IMR-90 (cell line): ENCODE measurements at regions not wholly inside any gene's neighbourhood (a gene's known extent, or its start where the extent isn't known, plus 50 kb on each side); places are given as distances from the start of the nearest gene placed in this dataset.

Experiments used
- ATAC-seq: fragments of 200-7000 bp; cut with Tn5 transposase; 2 replicates; pipeline ENCODE4 v1.9.1; 2020; ENCODE audit warnings: low read depth, mild to moderate bottlenecking, moderate library complexity
- BruUV-seq: library from RNA; stranded (reverse); fragments of 400-500 nt; replicated peaks from 2 replicates; lab custom pipeline; 2021; lab: Mats Ljungman, UMichigan
- CTCF ChIA-PET: fragments of 300-600 bp; formaldehyde crosslinking; extraction: SDS; loops from one replicate; lab custom pipeline; 2021; ENCODE audit warnings: antibody characterized with exemption; lab: Yijun Ruan, JAX
- POLR2A ChIA-PET: fragments of 300-600 bp; sonication (Branson Sonifier 250); formaldehyde crosslinking; loops from one replicate; lab custom pipeline; 2022; ENCODE audit warnings: antibody characterized with exemption; ENCODE audit not compliant: unreplicated experiment; lab: Charles Lee
- DNase-seq: peaks from one replicate; pipeline ENCODE4 v3.0.0; 2013
- H2AFZ ChIP-seq: replicated peaks from 2 replicates; pipeline ENCODE3; 2013; ENCODE audit warnings: low read length, mild to moderate bottlenecking; ENCODE audit not compliant: poor library complexity
- H2AK5ac ChIP-seq: 2 replicates; pipeline ENCODE4 v1.6.1; 2013; ENCODE audit warnings: low read depth, low read length, inconsistent platforms
- H2AK9ac ChIP-seq: replicated peaks from 2 replicates; pipeline ENCODE3; 2013; ENCODE audit warnings: mild to moderate bottlenecking, low read depth, low read length, moderate library complexity; ENCODE audit not compliant: poor library complexity
- H2BK120ac ChIP-seq: 2 replicates; pipeline ENCODE4 v1.6.1; 2013; ENCODE audit warnings: low read depth, low read length, inconsistent platforms
- H2BK15ac ChIP-seq: 3 replicates; pipeline ENCODE4 v1.6.1; 2013; ENCODE audit warnings: low read depth, low read length, inconsistent platforms
- H2BK20ac ChIP-seq: 2 replicates; pipeline ENCODE4 v1.6.1; 2013; ENCODE audit warnings: low read depth, mild to moderate bottlenecking, inconsistent platforms, low read length, moderate library complexity
- H2BK5ac ChIP-seq: 2 replicates; pipeline ENCODE4 v1.6.1; 2013; ENCODE audit warnings: mild to moderate bottlenecking, low read depth, low read length, inconsistent platforms; ENCODE audit not compliant: poor library complexity, severe bottlenecking
- H3K14ac ChIP-seq: replicated peaks from 2 replicates; pipeline ENCODE4 v1.6.1; 2013; ENCODE audit warnings: low read depth, low read length, inconsistent platforms
- H3K18ac ChIP-seq: 2 replicates; pipeline ENCODE4 v1.6.1; 2013; ENCODE audit warnings: low read depth, low read length, control low read depth
- H3K23ac ChIP-seq: 2 replicates; pipeline ENCODE4 v1.6.1; 2013; ENCODE audit warnings: low read depth, low read length, inconsistent platforms
- H3K27ac ChIP-seq: 2 replicates; pipeline ENCODE4 v1.5.1; 2013; ENCODE audit warnings: mild to moderate bottlenecking, control low read depth, low read length; ENCODE audit not compliant: insufficient read depth
- H3K27me3 ChIP-seq: 2 replicates; pipeline ENCODE4 v1.6.1; 2013; ENCODE audit warnings: low read length; ENCODE audit not compliant: control insufficient read depth, insufficient read depth
- H3K36me3 ChIP-seq: 2 replicates; pipeline ENCODE4 v1.6.1; 2013; ENCODE audit warnings: low read length, mixed read lengths; ENCODE audit not compliant: control insufficient read depth, insufficient read depth
- H3K4ac ChIP-seq: 2 replicates; pipeline ENCODE4 v1.6.1; 2013; ENCODE audit warnings: low read depth, low read length, inconsistent platforms
- H3K4me1 ChIP-seq: 2 replicates; pipeline ENCODE4 v1.6.1; 2013; ENCODE audit warnings: low read length, mixed read lengths; ENCODE audit not compliant: control insufficient read depth, insufficient read depth
- H3K4me2 ChIP-seq: 2 replicates; pipeline ENCODE4 v1.6.1; 2013; ENCODE audit warnings: low read depth, mild to moderate bottlenecking, control low read depth, low read length, moderate library complexity
- H3K4me3 ChIP-seq: 2 replicates; pipeline ENCODE4 v1.5.1; 2013; ENCODE audit warnings: low read depth, mild to moderate bottlenecking, control low read depth, low read length, moderate library complexity; ENCODE audit not compliant: insufficient read depth
- H3K56ac ChIP-seq: 2 replicates; pipeline ENCODE4 v1.6.1; 2013; ENCODE audit warnings: low read length, inconsistent platforms; ENCODE audit not compliant: insufficient read depth; ENCODE audit errors: extremely low read depth
- H3K79me1 ChIP-seq, 2 experiments: 2 replicates each; pipeline ENCODE4 v1.6.1; 2013; ENCODE audit warnings: low read length in 2 of 2, inconsistent platforms in 1 of 2, low read depth in 1 of 2
- H3K9ac ChIP-seq: 2 replicates; pipeline ENCODE4 v1.6.1; 2013; ENCODE audit warnings: low read depth, low read length, control low read depth
- H3K9me1 ChIP-seq: 2 replicates; pipeline ENCODE4 v1.6.1; 2013; ENCODE audit warnings: low read length, inconsistent platforms; ENCODE audit not compliant: insufficient read depth
- H3K9me3 ChIP-seq: 2 replicates; pipeline ENCODE4 v1.6.1; 2013; ENCODE audit warnings: low read length; ENCODE audit not compliant: control insufficient read depth, insufficient read depth
- H4K20me1 ChIP-seq: 2 replicates; pipeline ENCODE4 v1.6.1; 2013; ENCODE audit warnings: low read length, inconsistent platforms; ENCODE audit not compliant: insufficient read depth
- H4K5ac ChIP-seq: 2 replicates; pipeline ENCODE4 v1.6.1; 2013; ENCODE audit warnings: mild to moderate bottlenecking, low read depth, low read length, control low read depth
- H4K8ac ChIP-seq, 2 experiments: 2 replicates each; pipeline ENCODE4 v1.6.1; 2013; ENCODE audit warnings: low read depth in 2 of 2, low read length in 2 of 2, control low read depth in 1 of 2, inconsistent platforms in 1 of 2
- H4K91ac ChIP-seq: 2 replicates; pipeline ENCODE4 v1.6.1; 2013; ENCODE audit warnings: low read depth, low read length, inconsistent platforms; ENCODE audit not compliant: insufficient read depth
- BHLHE40 ChIP-seq: fragments of 150-350 bp; IDR thresholded peaks from 2 replicates; pipeline ENCODE4 v1.6.1; 2016; ENCODE audit warnings: mild to moderate bottlenecking, low read depth, low read length
- CEBPB ChIP-seq: IDR thresholded peaks from 2 replicates; pipeline ENCODE4 v1.6.1; 2012; ENCODE audit warnings: low read depth, low read length, improper control_type of control experiment
- CHD1 ChIP-seq: IDR thresholded peaks from 2 replicates; pipeline ENCODE4 v1.6.1; 2012; ENCODE audit warnings: low read depth, low read length, improper control_type of control experiment
- FOS ChIP-seq: fragments of 150-350 bp; IDR thresholded peaks from 2 replicates; pipeline ENCODE4 v1.6.1; 2016; ENCODE audit warnings: low read depth, low read length
- MAFK ChIP-seq: IDR thresholded peaks from 2 replicates; pipeline ENCODE4 v1.6.1; 2012; ENCODE audit warnings: low read depth, low read length, improper control_type of control experiment
- MAZ ChIP-seq: IDR thresholded peaks from 2 replicates; pipeline ENCODE4 v1.6.1; 2012; ENCODE audit warnings: low read depth, mild to moderate bottlenecking, low read length, improper control_type of control experiment, moderate library complexity, borderline replicate concordance
- MXI1 ChIP-seq: IDR thresholded peaks from 2 replicates; pipeline ENCODE4 v1.6.1; 2012; ENCODE audit warnings: low read depth, mild to moderate bottlenecking, low read length, moderate library complexity, borderline replicate concordance
- NFE2L2 ChIP-seq: fragments of 150-350 bp; IDR thresholded peaks from 2 replicates; pipeline ENCODE4 v1.6.1; 2016; ENCODE audit warnings: low read depth, mild to moderate bottlenecking, low read length
- RCOR1 ChIP-seq: IDR thresholded peaks from 2 replicates; pipeline ENCODE4 v1.6.1; 2012; ENCODE audit warnings: mild to moderate bottlenecking, low read length, improper control_type of control experiment; ENCODE audit not compliant: insufficient replicate concordance
- SMC3 ChIP-seq: fragments of 150-350 bp; IDR thresholded peaks from 2 replicates; pipeline ENCODE4 v1.6.1; 2016; ENCODE audit warnings: low read depth, mild to moderate bottlenecking, antibody characterized with exemption, low read length, moderate library complexity
- WGBS, 2 experiments: methylation state at CpG; one replicate each; pipeline versions ENCODE4 v1.1.5 to v1.1.7; 2013; ENCODE audit warnings: missing lambda C conversion rate in 2 of 2; ENCODE audit not compliant: insufficient read length in 1 of 2; ENCODE audit errors: extremely low coverage in 2 of 2; 5-methylcytosine and 5-hydroxymethylcytosine counted together
- dilution Hi-C: fragments of 300-500 bp; cut with HindIII; formaldehyde crosslinking; loops from one replicate; pipeline ENCODE4 v1.14.3; 2018; ENCODE audit warnings: low sequenced_read_pairs; ENCODE audit not compliant: unreplicated experiment
- in situ Hi-C: fragments of 300-500 bp; cut with MboI; formaldehyde crosslinking; loops from 3 replicates; pipeline ENCODE4 v1.14.3; 2019; ENCODE audit warnings: low sequenced_read_pairs, inconsistent platforms, mixed read lengths
- intact Hi-C: fragments of 100-400 bp; cut with micrococcal nuclease; formaldehyde crosslinking; loops from 2 replicates; pipeline ENCODE4 v1.10.0; 2022
- TF ChIP-seq, protein P1 (sequence below): fragments of 150-350 bp; IDR thresholded peaks from 2 replicates; pipeline ENCODE4 v1.6.1; 2016; ENCODE audit warnings: low read depth, mild to moderate bottlenecking, low read length, moderate library complexity, borderline replicate concordance

DNA sequence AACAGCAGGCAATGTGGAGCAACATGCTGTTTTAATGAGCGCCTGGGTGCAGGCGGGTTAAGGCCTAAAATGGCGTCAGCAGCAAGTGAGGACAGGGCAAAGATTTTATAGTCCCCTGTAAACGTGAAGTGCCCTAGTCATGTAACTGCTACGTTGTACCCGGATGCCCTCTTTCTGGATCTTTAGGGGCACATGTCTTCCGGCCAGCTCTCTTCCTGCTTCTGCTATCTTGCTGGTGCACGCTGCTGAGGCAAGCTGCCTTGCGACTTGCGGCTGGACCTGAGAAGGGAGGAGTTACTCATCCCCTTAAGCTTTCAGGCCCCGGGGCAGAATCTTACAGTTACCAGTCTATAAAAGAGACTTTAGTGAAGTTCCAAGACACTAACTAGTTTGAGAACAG, 303.6 kb upstream of the DACH1 start:
- no peak overlapping the region for H4K5ac ChIP-seq
- H3K14ac ChIP-seq, result no peak overlapping the region
- H3K18ac ChIP-seq, result no peak overlapping the region
- BruUV-seq, result no TSS peak
- no peak overlapping the region for H2BK20ac ChIP-seq
- H3K9ac ChIP-seq, result no peak overlapping the region
- no peaks in the 10 kb centered on the region for H4K20me1 ChIP-seq
- intact Hi-C loops (no loop called here), in situ Hi-C loops (no loop called here), dilution Hi-C loops (no loop called here)
- H3K23ac ChIP-seq, result no peak overlapping the region
- no peak overlapping the region for H3K4ac ChIP-seq
- WGBS, 2 experiments, result 90% methylated on average over 3 of the region's 11 CpGs; no CpG with 5 or more reads in 1 of the 2 experiments
- H4K8ac ChIP-seq, result no peak overlapping the region
- H3K36me3 ChIP-seq, result no peaks in the 10 kb centered on the region
- no peaks in the 10 kb centered on the region for H3K4me1 ChIP-seq
- DNase-seq, result no peak
- H3K56ac ChIP-seq, result no peak overlapping the region
- no peaks in the 10 kb centered on the region for H3K27me3 ChIP-seq
- H2BK5ac ChIP-seq, result no peak overlapping the region
- POLR2A ChIA-PET, result no interaction called here
- no peak overlapping the region for H3K27ac ChIP-seq
- no peaks in the 10 kb centered on the region for H3K9me1 ChIP-seq
- no peak overlapping the region for H2BK15ac ChIP-seq
- H2AK9ac ChIP-seq, result no peak overlapping the region
- CTCF ChIA-PET, result no interaction called here
- 0 out of 2 replicates have a peak, but pooled peaks cover 4% of the 10 kb centered on the region for H3K9me3 ChIP-seq
- H4K91ac ChIP-seq, result no peak overlapping the region
- H3K79me1 ChIP-seq, result no peaks in the 10 kb centered on the region
- H3K4me3 ChIP-seq, result no peak overlapping the region
- H2AK5ac ChIP-seq, result no peak overlapping the region
- TF ChIP-seq CHD1, result no peak
- TF ChIP-seq SMC3, result no peak
- TF ChIP-seq FOS, result no peak
- no peak for TF ChIP-seq NFE2L2
- no peak for TF ChIP-seq BHLHE40
- TF ChIP-seq, protein P1, sequence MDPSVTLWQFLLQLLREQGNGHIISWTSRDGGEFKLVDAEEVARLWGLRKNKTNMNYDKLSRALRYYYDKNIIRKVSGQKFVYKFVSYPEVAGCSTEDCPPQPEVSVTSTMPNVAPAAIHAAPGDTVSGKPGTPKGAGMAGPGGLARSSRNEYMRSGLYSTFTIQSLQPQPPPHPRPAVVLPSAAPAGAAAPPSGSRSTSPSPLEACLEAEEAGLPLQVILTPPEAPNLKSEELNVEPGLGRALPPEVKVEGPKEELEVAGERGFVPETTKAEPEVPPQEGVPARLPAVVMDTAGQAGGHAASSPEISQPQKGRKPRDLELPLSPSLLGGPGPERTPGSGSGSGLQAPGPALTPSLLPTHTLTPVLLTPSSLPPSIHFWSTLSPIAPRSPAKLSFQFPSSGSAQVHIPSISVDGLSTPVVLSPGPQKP, result no peak
- no peak for TF ChIP-seq MAFK
- TF ChIP-seq MAZ, result no peak
- TF ChIP-seq CEBPB, result no peak
- no peak for TF ChIP-seq RCOR1
- TF ChIP-seq MXI1, result no peak
- ATAC-seq, result no peak
- no peak overlapping the region for H3K4me2 ChIP-seq
- H2AFZ ChIP-seq, result no peak overlapping the region
- H2BK120ac ChIP-seq, result no peak overlapping the region
